CD4-positive, alpha-beta T cell treated with Interleukin-4 for 4 hours (primary cell): ENCODE measurements at regions not wholly inside any gene's neighbourhood (a gene's known extent, or its start where the extent isn't known, plus 50 kb on each side); places are given as distances from the start of the nearest gene placed in this dataset.

Experiments used
- DNase-seq: peaks from one replicate; pipeline ENCODE4 v3.0.0-alpha.2; 2020

GRCh38 chr20:43799150-43799711 is 72.4 kb upstream of the GTSF1L start:
- DNase-seq: no peak

GRCh38 chr20:43798291-43799149 is 71.7 kb upstream of the GTSF1L start:
- no peak for DNase-seq

GRCh38 chr20:43794326-43794725 is 67.5 kb upstream of the GTSF1L start:
- DNase-seq: no peak

- DNase-seq: no peak
Observed at GRCh38 chr20:43789593-43789992, 62.8 kb upstream of the GTSF1L start.

DNA sequence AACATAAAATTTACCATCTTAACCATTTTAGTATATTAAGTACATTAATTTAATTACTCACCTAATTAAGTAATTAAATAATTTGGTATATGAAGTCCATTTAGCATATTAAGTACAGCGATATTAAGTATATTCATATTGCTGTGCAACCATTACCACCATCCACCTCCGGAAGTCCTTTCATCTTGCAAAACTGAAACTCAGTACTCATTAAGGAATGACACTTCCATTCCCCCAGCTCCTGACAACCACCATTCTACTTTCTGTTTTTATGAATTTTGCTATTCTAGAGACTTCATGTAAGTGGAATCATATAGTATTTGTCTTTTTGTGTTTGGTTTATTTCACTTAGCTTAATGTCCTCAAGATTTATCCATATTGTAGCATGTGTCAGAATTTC is 61.1 kb upstream of the GTSF1L start:
- DNase-seq: no peak

DNA sequence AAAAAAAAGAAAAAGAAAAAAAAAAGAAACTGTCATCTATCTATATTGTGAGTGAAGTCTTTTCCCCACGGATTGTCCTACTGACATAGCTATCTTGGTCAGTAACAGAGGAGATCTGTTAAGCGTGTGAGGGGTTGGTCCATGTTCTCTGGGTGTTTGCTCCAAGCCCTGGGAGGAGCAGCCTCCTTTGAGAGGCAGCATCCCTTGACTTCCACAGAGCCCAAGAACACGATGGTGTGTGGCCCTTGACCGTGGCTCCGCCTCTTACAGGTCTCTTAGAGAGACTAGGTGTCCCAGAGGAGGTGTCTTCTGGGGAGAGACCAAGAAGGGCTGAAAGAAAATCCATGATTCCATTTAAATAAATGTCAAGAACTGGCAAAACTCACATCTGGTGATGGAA is 60.1 kb upstream of the GTSF1L start:
- no peak for DNase-seq

DNA sequence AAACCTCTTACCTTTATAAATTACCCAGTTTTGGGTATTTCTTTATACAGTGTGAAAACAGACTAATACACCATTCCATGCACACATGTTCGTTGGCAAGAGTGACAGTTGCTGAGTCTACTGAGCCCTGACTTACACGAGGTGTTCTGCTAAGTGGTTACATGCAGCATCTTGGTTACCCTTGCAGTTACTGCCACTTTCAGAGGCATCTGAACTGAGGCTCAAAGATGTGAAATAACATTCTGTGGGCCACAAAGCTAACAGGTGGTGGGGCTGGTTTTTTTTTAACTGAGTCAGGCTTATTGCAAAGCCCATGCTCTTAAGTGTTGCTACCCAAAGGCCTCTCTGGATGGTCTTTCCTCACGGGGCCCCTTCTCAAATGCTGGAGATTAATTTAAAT is 54.4 kb upstream of the GTSF1L start:
- DNase-seq: no peak

GRCh38 chr20:43778375-43778774 is 51.6 kb upstream of the GTSF1L start:
- no peak for DNase-seq

DNA sequence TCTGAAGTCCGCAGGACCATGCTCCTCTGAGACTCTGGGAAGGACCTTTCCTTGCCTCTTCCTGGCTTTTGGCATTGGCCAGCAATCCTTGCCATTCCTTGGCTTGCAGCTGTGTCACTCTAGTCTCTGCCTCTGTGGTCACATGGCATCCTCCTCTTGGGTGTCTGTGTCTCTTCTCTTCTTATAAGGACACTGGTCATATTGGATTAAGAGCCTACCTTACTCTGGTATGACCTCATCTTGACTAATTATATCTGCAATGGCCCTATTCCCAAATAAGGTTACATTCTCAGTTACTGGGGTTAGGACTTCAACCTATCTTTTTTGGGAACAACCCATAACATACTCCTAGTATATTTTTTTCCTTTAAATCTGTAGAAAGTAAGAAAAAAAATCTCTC is 49.9 kb upstream of the GTSF1L start:
- no peak for DNase-seq
